ENCODE measurements at regions not wholly inside any gene's neighbourhood (a gene's known extent, or its start where the extent isn't known, plus 50 kb on each side); places are given as distances from the start of the nearest gene placed in this dataset.
"Not testable (repeated sequence)": the region's sequence is repeated elsewhere in the genome, so short reads cannot be mapped to it uniquely, and the experiment has no call there.

DNA sequence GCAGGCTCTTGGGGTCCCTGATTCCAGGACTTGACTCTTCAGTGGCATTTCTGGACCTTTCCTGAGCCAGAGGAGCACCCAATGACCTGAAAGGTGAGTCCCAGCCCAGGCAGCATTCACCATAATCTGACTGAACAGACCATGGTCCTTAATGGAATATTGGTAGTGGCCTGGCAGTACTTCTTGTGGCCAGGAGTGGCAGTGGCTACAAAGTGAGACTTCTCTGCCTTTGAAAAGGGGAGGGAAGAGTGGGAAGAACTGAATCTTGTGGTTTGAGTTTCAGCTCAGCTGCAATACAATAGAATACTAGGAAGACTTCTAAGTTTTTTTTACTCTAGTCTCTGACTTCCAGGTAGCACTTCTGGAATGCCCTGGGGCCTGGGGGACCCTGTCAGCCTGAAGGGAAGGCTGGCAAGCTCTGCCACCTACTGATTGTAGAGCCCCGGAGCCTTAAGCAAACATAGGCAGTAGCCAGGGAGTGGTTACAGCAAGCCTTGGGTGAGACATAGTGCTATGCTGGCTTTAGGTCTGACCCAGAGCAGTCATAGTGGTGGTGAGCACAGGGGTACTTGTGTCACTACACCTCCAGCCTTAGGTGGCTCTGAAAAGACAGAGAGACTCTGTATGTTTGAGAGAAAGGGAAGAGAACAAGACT is 674.2 kb upstream of the MANEA start:
- intact Hi-C loops (cut with DNase I): no loop called here
- DNase-seq (ENCODE audit: low spot score): no peak

DNA sequence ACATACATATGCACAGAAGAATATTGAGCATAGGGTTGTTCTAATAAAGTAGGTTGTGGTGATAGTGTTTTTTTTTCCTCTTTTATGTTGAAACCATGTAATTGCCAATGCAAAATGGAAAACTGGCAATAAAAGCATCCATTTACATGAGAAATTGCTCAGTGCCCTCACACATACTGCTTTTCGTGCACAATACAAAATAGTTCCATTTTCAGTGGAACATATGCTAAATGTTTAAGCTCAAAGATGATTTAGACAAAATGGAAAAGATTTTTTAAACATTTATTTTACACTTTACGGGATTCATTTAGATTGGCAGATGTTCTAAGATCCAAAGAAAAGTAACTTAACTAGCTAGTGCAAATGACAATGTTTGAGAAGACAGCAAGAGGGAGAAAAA is 678.1 kb upstream of the MANEA start:
- intact Hi-C loops (cut with DNase I): no loop called here

DNA sequence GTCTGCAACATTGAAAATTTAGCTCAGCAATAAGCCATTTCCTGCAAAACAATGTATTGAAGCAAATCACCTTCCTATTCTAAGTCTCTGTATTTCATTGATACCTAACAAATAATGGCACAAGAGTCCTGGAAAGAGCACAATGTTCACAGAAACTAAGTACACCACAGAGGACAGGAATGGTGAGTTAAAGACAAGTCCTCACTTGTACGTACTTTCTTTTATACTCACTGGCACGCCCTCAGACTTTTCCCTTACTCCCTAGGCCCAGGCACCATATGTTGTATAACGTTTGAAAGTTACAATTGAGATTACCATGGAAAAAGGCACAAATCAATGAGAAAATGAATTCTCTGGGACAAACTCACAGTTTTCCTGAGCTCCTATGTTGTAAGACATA is 683.0 kb upstream of the MANEA start:
- DNase-seq (ENCODE audit: low spot score): no peak
- intact Hi-C loops (cut with DNase I): no loop called here

More for the DNA sequence above, 678.1 kb upstream of the MANEA start:
- DNase-seq (ENCODE audit: low spot score): no peak

DNA sequence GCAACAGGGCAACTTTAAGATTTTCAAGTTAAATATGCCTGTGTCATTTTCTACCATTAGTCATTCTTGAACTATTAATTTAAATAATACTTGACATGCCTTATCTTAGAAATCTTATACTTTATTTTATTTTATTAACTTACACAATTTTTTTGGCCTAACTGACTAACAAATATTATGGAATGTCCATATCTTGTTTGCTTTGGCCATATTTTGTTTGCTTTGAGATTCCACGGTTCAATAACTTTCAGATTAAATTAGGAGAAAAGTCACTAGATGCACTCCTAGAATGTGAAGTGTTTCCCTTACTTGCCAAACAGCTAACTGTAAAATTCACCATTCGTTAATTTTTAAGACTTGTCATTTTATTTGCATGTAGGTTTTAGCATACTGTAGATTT is 684.0 kb upstream of the MANEA start:
- no peak for DNase-seq (ENCODE audit: low spot score)
- intact Hi-C loops (cut with DNase I): no loop called here

DNA sequence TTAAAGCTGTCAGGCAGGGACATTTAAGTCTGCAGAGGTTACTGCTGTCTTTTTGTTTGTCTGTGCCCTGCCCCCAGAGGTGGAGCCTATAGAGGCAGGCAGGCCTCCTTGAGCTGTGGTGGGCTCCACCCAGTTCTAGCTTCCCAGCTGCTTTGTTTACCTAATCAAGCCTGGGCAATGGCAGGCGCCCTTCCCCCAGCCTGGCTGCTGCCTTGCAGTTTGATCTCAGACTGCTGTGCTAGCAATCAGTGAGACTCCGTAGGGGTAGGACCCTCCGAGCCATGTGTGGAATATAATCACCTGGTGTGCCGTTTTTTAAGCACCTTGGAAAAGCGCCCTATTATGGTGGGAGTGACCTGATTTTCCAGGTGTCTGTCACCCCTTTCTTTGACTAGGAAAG is 703.5 kb upstream of the MANEA start:
- DNase-seq (ENCODE audit: low spot score); intact Hi-C loops (cut with DNase I): not testable (repeated sequence)

DNA sequence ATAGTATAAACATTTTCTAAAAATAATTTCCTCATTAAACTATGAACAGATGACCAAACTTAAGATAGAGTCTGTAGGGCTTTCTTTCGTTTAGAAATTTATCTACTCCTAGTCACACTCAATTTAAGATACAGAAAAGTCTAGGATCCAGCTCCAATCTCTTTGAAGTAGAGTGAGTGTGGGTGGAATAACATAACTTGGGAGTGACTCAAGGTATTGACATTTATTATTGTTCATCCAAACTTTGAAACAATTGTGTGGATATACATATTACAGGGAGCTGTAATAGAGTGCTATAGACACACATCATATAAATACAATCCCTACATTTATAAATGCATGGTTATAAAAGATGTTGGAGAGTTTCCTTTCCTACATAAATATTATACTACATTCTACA is 715.2 kb upstream of the MANEA start:
- DNase-seq (ENCODE audit: low spot score): no peak

DNA sequence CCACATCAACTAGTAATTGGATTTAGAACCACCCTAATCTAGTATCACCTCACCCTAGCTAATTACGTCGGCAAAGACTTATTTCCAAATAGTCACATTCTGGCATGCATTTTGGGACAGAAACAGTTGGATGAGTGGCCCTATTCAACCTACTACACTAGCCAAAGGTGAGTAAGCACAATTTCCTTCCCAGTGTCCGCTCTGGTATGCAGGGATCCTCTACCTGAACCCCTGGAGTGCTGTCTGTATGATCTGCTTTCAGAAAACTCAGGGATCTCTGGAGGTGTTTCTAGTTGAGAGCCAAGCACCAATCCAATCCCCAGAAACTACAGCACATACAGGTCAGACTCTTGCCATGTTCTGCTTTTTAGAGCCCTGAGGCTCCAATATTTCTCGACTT is 717.4 kb upstream of the MANEA start:
- intact Hi-C loops (cut with DNase I): no loop called here
- DNase-seq (ENCODE audit: low spot score): no peak

More for the DNA sequence above, 715.2 kb upstream of the MANEA start:
- intact Hi-C loops (cut with DNase I): no loop called here

DNA sequence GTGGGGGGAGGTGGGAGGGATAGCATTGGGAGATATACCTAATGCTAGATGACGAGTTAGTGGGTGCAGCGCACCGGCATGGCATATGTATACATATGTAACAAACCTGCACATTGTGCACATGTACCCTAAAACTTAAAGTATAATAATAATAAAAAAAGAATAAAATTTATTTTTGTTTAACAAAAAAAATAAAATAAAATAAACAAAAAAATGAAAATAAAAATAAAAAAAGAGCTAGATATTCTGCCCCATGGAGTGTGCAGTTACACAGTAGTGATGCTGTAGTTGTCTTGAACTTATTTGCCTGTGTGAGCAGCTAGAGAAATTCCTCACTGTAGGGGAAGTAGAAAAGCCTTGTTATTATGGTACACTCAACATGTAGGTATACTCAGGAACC is 720.3 kb upstream of the MANEA start:
- DNase-seq (ENCODE audit: low spot score); intact Hi-C loops (cut with DNase I): not testable (repeated sequence)

DNA sequence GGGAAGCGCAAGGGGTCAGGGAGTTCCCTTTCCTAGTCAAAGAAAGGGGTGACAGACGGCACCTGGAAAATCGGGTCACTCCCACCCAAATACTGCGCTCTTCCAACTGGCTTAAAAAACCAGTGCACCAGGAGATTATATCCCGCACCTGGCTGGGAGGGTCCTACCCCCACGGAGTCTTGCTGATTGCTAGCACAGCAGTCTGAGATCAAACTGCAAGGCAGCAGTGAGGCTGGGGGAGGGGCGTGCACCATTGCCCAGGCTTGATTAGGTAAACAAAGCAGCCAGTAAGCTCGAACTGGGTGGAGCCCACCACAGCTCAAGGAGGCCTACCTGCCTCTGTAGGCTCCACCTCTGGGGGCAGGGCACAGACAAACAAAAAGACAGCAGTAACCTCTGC is 726.0 kb upstream of the MANEA start:
- DNase-seq (ENCODE audit: low spot score); intact Hi-C loops (cut with DNase I): not testable (repeated sequence)

DNA sequence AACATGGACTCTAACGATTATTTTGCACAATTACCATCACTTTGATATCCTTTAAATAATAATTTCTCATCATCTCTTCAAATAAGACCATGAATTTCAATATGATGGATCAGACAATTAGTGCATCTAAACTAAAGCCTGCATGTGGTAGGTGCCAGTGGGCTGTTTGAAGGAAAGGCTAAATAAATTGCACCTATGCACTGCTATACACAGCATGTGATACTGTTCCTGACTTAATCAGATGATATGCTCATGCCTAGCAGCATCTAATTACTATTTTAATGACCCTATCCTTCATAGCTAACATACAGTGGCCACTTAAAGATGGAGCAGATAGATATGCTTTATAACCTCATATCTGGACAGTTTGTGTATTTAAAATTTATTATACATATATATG is 731.6 kb upstream of the MANEA start:
- intact Hi-C loops (cut with DNase I): no loop called here
- no peak for DNase-seq (ENCODE audit: low spot score)

DNA sequence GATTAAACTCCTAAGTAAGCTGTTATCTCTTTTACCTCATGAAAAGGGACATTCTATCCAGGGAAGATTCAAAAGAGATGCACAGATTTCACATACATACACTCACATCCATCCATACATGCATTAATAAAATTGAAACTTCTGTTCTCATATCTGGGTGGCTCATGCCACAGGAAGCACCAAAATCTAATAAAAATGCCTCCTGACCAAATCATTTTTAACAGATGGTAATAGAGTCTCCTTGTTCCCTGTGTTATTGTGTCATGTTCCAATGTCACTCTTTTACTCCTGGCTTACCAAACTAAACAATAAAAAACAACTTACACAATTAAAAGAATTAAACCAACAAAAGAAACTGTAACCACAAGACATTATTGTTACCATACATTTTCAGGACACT is 742.1 kb upstream of the MANEA start:
- intact Hi-C loops (cut with DNase I): no loop called here
- DNase-seq (ENCODE audit: low spot score): no peak

DNA sequence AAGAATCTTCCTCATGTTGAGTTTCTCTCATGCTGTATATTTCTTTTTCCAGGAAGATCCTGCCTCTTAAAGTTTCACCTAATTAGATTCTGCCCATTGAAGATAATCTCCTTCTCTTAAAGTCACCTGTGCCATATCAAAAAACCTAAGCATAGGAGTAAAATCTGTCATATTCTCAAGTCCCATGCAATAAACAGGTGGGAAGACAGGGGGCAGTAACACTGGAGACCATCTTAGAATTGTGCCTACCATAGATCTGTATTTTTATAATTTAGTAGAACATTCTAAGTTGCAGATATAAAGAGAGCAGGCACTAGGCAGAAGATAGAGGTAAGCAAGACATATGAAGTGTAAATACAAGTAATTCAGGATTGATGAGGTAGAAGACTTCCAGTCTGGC is 763.5 kb upstream of the MANEA start:
- DNase-seq (ENCODE audit: low spot score): no peak
- intact Hi-C loops (cut with DNase I): no loop called here

DNA sequence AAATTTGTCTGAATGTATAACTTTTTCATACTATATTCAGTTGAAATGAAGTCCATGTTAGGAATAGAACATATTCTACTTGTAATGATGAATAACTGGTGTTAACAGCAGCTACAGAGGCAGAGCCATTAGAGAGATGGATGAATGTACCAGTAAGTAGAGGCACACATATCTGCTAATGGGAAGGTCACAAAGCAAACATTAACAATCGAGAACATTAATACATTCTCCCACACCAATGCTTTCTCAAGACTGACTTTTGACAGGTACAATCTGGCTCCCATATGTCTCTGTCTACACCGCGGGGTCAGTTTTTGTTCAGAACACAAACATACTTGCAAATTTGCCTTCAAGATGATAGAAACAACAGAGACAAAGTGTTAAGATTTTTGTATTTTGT is 776.0 kb upstream of the MANEA start:
- DNase-seq (ENCODE audit: low spot score): no peak
- intact Hi-C loops (cut with DNase I): no loop called here

DNA sequence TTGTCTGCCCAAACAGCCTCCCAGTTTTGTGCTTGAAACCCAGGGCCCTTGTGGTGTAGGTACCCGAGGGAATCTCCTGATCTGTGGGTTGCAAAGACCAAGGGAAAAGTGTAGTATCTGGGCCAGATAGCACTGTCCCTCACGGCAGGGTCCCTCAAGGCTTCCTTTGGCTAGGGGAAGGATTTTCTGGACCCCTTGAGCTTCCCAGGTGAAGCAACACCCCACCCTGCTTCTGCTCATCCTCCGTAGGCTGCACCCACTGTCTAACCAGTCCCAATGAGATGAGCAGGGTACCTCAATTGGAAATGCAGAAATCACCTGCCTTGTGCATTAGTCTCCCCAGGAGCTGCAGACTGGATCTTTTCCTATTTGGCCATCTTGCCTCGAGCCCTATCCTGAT is 791.8 kb upstream of the MANEA start:
- intact Hi-C loops (cut with DNase I): no loop called here
- no peak for DNase-seq (ENCODE audit: low spot score)

DNA sequence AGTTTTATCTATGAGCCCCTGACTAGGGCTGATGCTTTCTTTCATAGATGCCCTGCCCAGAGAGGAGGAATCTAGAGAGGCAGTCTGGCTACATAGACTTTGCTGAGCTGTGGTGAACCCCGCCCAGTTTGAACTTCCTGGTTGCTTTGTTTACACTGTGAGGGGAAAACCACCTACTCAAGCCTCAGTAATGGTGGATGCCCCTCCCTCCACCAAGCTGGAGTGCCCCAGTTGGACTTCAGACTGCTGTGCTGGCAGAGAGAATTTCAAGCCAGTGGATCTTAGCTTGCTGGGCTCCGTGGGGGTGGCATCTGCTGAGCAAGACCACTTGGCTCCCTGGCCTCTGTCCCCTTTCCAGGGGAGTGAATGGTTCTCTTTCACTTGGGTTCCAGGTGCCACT is 792.3 kb upstream of the MANEA start:
- intact Hi-C loops (cut with DNase I); DNase-seq (ENCODE audit: low spot score): not testable (repeated sequence)

DNA sequence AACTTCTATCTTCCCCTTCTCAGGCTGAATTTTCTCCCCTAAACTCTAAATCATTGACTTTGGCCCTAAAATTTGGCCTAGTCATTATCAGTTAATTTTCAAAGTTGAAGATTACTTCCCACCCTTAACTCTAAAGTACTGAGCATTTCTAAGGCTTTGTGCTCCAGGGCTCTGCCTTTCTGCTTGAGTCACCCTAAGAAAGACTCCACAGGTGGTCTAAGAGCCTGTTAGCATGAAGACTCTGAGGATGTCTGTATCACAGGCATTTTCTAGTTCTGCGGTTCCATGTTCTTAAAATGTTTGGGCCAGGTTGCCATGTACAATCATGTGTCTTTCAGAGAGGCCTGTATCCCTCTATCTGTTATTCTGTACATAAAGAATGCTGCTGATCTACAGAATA is 808.1 kb upstream of the MANEA start:
- intact Hi-C loops (cut with DNase I): no loop called here

DNA sequence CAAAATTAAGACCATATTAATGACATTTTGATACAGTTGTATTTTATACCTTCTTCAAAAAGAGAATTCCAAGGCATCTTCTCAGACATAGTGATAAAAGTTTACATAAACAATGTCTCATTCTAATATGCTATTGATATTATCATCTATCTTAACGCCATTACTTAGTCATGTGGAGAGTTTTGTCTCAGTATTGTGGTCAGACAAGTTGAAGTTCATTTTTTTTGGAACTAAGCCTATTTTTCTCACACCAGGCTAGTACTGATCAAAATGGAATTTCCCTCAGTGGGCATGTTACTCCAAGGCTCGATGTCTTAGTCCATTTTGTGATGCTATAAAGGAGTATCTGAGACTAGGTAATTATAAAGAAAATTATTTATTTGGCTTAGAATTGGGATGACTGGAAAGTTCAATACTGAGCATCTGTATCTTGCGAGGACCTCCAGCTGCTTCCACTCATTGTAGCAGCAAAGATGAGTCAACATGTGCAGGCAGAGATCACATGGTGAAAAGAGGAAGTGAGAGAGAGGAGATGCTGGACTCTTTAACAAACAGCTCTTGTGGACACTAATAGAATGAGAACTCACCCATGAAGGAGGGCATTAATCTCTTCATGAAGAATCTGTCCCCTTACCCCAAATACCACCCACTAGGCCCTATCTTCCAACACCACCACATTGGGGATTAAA is 825.5 kb upstream of the MANEA start:
- intact Hi-C loops (cut with DNase I): no loop called here
- DNase-seq (ENCODE audit: low spot score): no peak

More for the DNA sequence above, 808.1 kb upstream of the MANEA start:
- DNase-seq (ENCODE audit: low spot score): no peak

DNA sequence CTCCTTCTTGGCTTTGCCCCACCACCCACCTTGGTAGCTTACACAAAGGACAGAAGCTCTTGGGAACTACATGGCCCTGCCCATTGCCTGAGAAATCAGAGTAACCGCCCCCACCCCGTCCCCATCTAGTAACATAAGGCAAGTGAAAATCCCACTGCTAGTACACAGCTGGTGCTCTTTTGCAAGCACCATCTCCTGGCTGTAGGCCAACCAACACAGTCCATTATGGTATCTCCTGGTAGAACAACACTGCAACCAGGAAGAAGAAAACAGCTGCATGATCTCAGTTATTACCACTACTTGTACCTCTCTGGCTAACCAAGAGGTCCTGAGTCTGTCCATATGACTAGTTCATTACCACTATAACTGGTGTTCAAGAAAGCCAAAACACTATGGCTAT is 841.1 kb upstream of the MANEA start:
- intact Hi-C loops (cut with DNase I): no loop called here
- DNase-seq (ENCODE audit: low spot score): no peak

DNA sequence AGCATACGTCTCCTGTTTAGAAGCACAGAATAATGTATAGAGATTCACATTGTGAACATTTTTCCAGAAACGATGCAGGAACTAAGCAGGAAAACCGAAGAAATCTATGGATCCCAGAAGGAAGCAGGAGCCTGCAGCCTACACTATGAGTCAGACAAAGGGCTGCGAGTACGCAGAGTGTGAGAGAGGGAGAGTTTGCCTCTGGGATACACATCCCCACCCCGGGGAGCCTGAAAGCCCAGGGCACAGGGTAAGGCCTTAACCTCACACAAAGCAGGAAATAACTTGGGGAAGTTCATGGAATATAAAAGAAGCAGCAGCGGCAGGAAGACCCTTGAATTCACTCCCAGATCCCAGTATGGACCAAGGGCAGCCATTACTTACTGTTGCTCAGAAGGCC is 842.1 kb upstream of the MANEA start:
- intact Hi-C loops (cut with DNase I): no loop called here
- DNase-seq (ENCODE audit: low spot score): no peak

DNA sequence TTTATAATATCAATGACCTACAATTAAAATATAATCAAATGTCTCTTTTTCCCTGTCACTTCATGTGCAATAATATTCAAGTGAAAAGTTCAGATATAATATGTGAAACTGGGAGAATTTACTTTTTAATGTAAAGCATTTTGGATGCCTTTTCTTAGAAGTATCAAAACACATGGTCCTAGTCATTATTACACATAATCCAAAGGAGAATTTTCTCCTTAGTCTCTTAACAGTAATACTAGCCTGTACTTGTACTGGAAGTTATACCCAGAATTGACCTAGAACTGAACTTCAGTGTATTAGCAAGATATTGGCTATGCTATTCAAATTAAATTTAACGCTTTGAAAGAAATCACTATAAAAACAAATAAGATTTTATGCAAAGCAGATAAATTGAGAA is 842.6 kb upstream of the MANEA start:
- no peak for DNase-seq (ENCODE audit: low spot score)
- intact Hi-C loops (cut with DNase I): no loop called here

DNA sequence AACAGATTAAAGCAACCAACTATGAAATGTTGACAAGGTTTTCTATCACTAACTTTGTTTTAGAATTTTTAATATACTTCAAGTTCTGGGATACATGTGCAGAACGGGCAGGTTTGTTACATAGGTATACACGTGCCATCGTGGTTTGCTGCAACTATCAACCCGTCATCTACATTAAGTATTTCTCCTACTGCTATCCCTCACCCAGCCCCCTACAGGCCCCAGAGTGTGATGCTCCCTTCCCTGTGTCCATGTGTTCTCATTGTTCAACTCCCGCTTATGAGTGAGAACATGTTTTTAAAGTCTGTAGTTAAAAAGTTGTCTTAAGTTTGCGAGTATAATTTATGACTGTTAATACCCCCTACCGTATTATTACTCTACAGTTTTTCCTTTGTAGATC is 844.3 kb upstream of the MANEA start:
- intact Hi-C loops (cut with DNase I): no loop called here
- no peak for DNase-seq (ENCODE audit: low spot score)

DNA sequence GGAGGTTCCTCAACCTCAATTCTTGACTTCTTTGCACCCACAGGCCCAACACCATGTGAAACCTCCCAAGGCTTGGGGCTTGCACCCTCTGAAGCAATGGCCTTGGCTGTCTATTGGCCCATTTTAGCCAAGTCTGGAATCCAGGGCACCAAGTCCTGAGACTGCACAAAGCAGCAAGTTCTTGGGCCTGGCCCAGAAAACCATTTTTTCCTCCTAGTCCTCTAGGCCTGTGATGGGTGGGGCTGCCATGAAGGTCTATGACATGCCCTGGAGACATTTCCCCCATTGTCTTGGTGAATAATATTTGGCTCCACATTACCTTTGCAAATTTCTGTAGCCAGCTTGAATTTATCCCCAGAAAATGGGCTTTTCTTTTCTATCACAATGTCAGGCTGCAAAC is 849.6 kb upstream of the MANEA start:
- intact Hi-C loops (cut with DNase I): no loop called here
- no peak for DNase-seq (ENCODE audit: low spot score)
